ENCODE measurements at regions not wholly inside any gene's neighbourhood (a gene's known extent, or its start where the extent isn't known, plus 50 kb on each side); places are given as distances from the start of the nearest gene placed in this dataset.

DNA sequence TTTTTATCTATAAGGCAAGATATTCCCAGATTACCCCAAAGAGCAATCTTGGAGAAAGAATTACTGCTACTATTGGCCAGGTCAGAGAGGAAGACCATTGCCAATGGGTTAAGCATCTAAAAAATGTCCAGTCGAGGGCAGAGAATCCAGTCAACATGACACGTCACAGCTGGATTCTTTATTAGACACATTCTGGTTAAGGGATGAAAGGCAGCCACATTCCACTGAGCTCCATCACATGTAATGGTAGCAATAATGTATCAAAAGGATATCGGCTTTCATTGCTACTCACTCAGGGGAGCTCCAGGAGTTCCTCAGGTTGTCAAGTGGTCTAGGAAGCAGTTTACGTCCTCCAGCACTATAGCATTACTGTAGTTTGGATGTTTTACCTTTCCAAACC lies 421.1 kb downstream of the PLOD2 start:
- ATAC-seq (no peak), DNase-seq (ENCODE audit: low spot score in 2 of 2) (no peak)
- Mint-ChIP-seq H3K4me1 (no peaks in the 10 kb centered on the region), H3K27ac (no peak overlapping the region), H3K4me3 (no peak overlapping the region), H3K36me3 (no peaks in the 10 kb centered on the region), H3K9me3 (peaks cover 5% of the 10 kb centered on the region)

DNA sequence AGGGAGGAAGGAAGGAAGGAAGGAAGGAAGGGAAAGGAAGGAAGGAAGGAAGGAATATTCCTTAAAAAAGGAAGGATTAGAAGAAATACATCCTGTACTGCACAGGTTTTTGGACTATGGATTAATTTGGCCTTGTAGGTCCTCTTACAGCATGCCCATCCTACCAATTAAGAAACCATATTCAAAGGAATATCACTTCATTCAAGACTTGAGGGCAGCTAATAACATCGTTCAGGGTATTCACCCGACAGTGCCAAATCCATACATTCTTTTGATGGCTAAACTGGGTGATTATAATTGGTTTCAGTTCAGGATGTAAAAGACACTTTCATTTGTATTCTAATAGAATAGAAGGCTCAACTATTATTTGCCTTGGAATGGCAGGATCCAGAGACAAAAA lies 410.3 kb downstream of the PLOD2 start:
- Mint-ChIP-seq H3K4me1 (no peaks in the 10 kb centered on the region), H3K36me3 (no peaks in the 10 kb centered on the region), H3K4me3 (no peak overlapping the region), H3K27ac (no peak overlapping the region), H3K9me3 (peaks cover 15% of the 10 kb centered on the region)
- ATAC-seq (no peak), DNase-seq (ENCODE audit: low spot score in 2 of 2) (no peak)

DNA sequence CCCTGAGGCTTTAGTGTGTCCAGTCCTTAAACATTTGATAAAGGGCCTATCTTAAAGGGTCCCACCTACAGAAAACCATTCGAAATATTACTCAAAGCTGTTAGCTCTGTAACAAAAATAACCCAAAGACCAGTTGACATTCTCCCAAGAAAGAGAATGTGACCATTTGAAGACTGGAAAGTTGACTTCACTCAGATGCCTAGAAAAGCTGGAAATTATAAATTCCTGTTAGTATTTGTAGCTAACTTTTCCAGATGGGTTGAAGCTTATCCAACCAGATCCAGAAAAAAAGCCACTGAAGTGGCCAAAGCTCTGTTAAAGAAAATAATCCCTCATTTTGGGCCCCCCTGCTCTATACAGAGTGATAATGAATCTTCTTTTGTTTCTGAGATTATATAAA lies 408.4 kb downstream of the PLOD2 start:
- ATAC-seq = no peak
- Mint-ChIP-seq H3K9me3 (peaks cover 14% of the 10 kb centered on the region), H3K4me1 (no peaks in the 10 kb centered on the region)

DNA sequence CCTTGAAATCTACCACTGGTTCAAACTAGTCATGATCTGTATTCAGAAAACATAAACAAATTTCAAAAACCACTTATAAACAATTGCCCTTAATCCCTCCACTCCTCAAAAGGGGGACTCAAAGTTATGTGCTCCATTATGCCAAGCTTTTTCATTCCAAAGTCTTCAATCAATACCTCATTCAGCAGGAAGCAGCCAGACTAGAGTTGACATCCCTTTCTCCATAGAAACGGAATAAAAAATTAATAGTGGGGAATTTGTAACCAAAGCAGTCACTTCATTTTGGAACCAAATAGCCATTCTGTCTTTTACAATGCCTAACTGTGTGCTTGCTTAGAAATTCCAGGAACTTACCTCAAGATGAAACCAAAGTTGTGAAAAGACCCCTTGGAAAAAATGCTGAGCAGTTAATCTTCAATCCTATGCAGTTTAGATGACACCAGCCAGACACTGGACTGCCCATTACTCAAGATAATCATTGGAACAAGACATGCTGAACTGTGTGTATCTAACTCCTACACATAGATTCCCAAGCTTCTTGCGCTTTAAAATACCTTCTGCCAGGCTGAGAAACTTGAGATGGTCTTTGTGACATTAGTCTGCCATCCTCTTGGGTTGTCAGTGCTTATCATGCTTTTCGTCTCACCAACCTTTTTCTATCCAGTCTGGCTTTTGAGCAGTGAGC lies 406.2 kb downstream of the PLOD2 start:
- Mint-ChIP-seq H3K4me1 (no peaks in the 10 kb centered on the region), H3K9me3 (peaks cover 13% of the 10 kb centered on the region)

More for the DNA sequence above, 408.4 kb downstream of the PLOD2 start:
- H3K36me3 Mint-ChIP-seq = no peaks in the 10 kb centered on the region
- H3K27ac Mint-ChIP-seq = no peak overlapping the region
- H3K4me3 Mint-ChIP-seq = no peak overlapping the region
- DNase-seq (ENCODE audit: low spot score in 2 of 2) = no peak

DNA sequence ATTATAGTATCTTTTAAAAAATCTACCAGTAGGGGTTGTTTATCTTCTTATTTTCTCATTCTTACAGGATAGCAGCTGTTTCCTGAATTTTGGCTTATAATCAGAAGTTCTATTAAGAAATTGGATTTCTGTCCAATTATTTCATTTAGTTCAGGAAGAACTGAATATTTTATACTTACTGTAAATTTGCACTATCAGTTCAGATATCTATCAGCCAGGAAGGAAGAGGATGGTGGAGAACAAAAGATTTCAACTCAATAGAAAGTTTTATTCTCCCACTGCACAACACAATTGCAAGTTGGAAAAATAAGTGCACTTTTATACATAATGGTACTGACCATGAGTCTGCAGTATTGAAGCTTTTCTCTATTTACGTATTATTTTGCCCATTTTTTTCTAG lies 400.9 kb downstream of the PLOD2 start:
- Mint-ChIP-seq H3K4me3 (no peak overlapping the region), H3K36me3 (no peaks in the 10 kb centered on the region), H3K4me1 (no peaks in the 10 kb centered on the region), H3K9me3 (peaks cover 10% of the 10 kb centered on the region), H3K27ac (no peak overlapping the region)
- DNase-seq (ENCODE audit: low spot score in 2 of 2) (no peak), ATAC-seq (no peak)

More for the DNA sequence above, 406.2 kb downstream of the PLOD2 start:
- Mint-ChIP-seq H3K4me3 (no peak overlapping the region), H3K36me3 (no peaks in the 10 kb centered on the region), H3K27ac (no peak overlapping the region)
- DNase-seq (ENCODE audit: low spot score in 2 of 2) = no peak
- no peak for ATAC-seq

DNA sequence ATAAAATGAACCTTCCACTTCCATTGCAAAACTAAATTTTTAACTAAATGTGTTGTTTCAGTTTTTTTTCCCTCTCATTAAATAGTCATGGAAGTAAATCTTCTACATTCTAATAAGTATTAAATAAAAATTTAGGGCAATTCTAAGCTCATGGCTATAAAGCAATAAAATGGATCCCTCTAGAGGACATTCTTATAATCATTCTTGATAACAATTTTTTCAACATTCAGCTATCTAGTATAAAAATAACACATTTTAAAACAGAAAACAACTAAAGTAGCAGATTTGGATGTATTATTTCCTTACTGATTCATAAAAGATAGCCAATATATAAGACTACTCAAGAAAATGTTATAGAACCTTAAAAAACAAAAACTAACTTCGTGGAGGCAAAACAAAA lies 393.1 kb downstream of the PLOD2 start:
- no peak for ATAC-seq
- Mint-ChIP-seq H3K36me3 (no peaks in the 10 kb centered on the region), H3K4me3 (no peak overlapping the region), H3K4me1 (no peaks in the 10 kb centered on the region), H3K27ac (no peak overlapping the region), H3K9me3 (peaks cover 7% of the 10 kb centered on the region)
- no peak for DNase-seq (ENCODE audit: low spot score in 2 of 2)

DNA sequence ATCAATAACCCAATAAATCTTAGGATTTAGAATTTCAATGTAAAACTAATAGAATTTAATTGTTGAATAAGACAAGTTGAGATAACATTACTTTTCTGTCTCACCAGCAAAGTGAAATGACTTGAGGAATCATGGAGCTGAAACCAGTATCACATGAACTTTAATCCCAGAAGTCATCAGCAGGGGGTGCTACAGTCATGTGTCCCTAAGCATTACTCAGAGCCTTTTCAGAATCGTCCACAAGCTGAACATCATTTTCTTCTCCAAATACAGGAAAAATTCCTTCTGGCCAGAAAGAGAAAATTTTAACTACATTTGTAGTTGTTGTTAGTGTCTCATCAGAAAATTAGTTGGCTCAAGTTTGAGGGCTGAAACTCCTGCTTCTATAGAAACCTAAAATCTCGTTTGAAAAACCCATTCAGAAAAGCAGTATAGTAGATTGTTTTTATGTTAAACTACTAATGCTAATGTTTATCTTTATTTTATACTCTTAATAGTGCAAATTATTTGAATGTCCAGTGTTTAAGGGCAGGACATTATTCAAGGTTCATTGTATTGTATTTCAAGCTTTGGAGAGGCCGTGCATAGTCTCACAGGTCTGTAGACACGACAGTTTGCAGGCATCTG lies 384.1 kb downstream of the PLOD2 start:
- DNase-seq (ENCODE audit: low spot score in 2 of 2) (no peak), ATAC-seq (no peak)
- Mint-ChIP-seq H3K36me3 (no peaks in the 10 kb centered on the region), H3K27ac (no peak overlapping the region), H3K4me3 (no peak overlapping the region), H3K9me3 (peaks cover 14% of the 10 kb centered on the region), H3K4me1 (no peaks in the 10 kb centered on the region)

DNA sequence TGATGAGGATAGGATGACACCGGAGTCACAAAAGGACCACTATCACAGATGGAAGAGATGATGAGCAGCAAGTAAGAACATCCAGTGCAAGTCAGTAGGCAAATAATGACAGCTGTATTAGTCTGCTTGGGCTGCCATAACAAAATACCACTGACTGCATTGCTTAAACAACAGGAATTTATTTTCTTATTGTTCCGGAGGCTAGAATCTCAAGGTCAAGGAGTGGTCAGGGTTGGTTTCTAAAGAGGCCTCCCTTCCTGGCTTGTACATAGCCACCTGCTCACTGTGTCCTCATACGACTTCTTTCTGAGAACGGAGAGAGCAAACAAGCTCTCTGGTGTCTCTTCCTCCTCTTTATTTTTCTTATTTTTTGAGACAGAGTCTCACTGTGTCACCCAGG lies 380.7 kb downstream of the PLOD2 start:
- Mint-ChIP-seq H3K4me1 (no peaks in the 10 kb centered on the region), H3K36me3 (no peaks in the 10 kb centered on the region), H3K9me3 (peaks cover 14% of the 10 kb centered on the region), H3K27ac (no peak overlapping the region), H3K4me3 (no peak overlapping the region)
- ATAC-seq (no peak), DNase-seq (ENCODE audit: low spot score in 2 of 2) (no peak)

DNA sequence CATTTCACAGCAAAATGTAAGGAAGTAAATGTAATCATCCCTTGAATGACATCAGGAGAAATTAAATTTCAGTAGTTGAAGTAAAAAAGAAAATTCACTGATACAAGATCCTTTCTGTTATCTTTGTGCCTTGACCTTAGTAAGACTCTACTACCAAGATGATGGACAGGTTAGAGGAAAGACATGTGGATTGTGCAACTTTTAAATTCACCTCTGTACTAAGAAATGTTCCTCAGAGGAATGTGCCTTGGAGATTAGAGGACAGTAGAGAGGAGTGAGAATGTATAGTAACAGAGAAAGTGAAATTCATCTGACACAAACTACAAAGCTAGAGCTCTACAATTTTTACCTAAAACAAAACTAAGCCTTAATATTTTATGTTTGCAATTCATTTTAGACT lies 375.3 kb downstream of the PLOD2 start:
- DNase-seq (ENCODE audit: low spot score in 2 of 2) (no peak), ATAC-seq (no peak)
- Mint-ChIP-seq H3K4me1 (no peaks in the 10 kb centered on the region), H3K27ac (no peak overlapping the region), H3K9me3 (peaks cover 19% of the 10 kb centered on the region), H3K4me3 (no peak overlapping the region), H3K36me3 (no peaks in the 10 kb centered on the region)

DNA sequence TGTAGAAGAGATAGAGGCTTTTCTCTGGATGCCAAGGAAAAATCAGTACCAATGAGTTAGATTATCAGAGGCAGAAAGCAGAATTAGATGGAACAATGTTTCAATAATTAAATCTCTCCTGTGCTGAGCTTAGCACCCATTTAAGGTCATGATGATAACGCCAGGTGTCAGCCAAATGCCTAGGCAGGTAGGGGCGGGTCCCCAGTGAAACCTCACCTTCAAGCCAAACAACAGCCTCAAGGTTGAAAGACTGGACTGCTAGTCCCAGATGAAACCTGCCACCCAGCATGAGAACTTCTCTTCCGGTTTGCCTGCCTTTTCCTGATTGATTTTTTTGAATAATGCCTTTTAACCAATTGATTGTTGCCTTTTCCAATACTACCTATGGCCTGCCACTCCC lies 363.0 kb downstream of the PLOD2 start:
- no peak overlapping the region for H3K27ac Mint-ChIP-seq
- no peak overlapping the region for H3K4me3 Mint-ChIP-seq
- no peaks in the 10 kb centered on the region for H3K36me3 Mint-ChIP-seq
- no peaks in the 10 kb centered on the region for H3K4me1 Mint-ChIP-seq
- ATAC-seq (no peak), DNase-seq (ENCODE audit: low spot score in 2 of 2) (no peak)
- peaks cover 15% of the 10 kb centered on the region for H3K9me3 Mint-ChIP-seq

DNA sequence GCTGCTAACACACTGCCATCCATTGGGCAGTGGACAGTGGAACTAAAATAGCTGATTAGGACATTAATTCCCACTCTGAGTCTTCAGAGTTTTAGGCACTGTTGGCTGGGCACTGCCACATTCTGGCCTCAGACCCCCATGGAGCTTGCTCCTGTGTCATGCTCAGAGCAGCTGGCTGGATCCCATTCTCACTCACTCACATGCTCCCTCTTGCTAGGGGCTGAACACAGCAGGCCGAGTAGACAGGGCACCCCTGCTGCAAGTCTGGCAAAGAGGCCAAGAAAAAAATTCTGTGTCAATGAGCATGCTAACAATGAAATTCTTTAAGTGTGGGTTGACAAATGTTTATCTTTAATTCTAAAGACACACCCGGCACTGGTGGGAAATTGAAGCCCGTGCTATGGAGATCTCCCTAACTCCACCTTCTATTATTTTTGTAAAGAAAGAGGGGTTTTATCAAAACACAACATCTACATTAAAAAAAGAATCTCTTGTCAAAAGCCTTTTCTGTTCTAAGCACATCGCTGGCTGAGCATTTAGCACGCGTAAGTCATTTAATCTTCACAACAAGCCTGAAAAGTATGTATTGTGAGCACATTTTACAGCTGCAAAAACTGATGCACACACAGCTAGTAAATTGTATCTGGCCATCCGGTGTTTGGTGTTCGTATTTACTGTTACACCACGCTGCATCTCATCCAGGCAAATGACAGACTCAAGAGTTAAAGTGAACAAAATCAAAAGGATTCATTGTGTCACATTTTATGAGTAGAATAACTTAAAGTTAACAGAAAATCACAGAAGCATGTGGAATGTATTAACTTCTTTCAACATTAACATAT lies 362.1 kb downstream of the PLOD2 start:
- H3K4me1 Mint-ChIP-seq = no peaks in the 10 kb centered on the region
- DNase-seq (ENCODE audit: low spot score in 2 of 2) (no peak), ATAC-seq (peak; percentile 44)
- H3K9me3 Mint-ChIP-seq = peaks cover 11% of the 10 kb centered on the region
- H3K36me3 Mint-ChIP-seq = no peaks in the 10 kb centered on the region
- no peak overlapping the region for H3K4me3 Mint-ChIP-seq
- no peak overlapping the region for H3K27ac Mint-ChIP-seq

DNA sequence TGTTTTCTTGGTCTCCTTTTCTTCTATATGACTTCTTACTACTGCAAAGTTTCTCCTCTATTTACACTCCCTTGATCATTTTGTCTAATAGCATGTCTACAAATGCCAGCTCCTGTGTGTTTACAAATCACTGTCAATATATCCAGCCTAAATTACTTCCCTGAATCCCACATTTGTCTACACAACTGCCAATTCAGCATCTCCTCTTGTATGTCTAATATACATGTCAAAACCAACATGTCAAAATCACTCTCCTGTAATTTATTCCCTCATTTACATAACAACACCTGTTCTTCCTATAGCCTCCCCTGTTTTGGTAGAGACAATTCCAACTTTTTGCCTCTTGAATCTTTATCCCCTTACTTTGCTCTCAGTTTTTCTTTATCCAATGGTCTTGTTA lies 359.3 kb downstream of the PLOD2 start:
- DNase-seq (ENCODE audit: low spot score in 2 of 2) (no peak), ATAC-seq (no peak)
- Mint-ChIP-seq H3K27ac (no peak overlapping the region), H3K4me1 (no peaks in the 10 kb centered on the region), H3K36me3 (no peaks in the 10 kb centered on the region), H3K9me3 (peaks cover 11% of the 10 kb centered on the region), H3K4me3 (no peak overlapping the region)

DNA sequence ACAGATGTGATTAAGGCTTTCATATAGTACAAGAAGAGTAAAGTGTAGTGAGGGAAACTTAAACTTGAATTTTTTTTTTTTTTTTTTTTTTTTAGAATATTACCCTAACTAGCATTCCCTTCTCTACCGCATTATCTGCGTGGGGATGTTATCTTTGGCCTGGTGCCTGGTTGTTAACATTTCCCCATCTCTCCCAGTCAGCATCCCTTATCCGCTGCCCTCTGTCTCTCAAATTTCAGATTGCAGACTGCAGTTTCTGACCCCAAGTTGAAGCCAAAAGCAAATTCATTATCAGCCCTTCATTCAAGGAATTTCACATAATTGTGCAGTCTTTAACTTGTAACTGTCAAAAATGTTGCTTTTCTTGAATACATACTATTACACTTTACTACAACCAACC lies 353.0 kb downstream of the PLOD2 start:
- H3K27ac Mint-ChIP-seq = no peak overlapping the region
- H3K4me1 Mint-ChIP-seq = no peaks in the 10 kb centered on the region
- H3K4me3 Mint-ChIP-seq = no peak overlapping the region
- no peak for DNase-seq (ENCODE audit: low spot score in 2 of 2)
- H3K9me3 Mint-ChIP-seq = peaks cover 10% of the 10 kb centered on the region
- ATAC-seq = no peak
- no peaks in the 10 kb centered on the region for H3K36me3 Mint-ChIP-seq

DNA sequence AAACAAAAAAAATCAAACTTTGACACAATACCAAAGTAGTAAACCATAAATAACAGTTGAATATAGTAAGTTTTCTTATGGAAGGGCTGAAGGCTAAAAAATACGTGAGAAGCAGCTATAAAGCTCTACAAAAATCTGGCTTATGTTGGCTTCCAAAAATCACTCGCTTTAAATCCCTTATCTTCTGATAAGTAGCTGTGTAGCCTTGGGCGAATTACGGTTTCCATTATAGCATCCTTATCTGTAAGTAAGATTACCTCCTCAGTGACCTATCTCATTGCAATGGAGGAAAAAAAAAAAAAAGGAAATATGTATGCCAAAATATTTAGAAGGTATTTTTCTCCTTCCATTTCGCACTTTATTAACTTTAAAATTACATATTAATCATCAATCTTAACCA lies 348.6 kb downstream of the PLOD2 start:
- no peak for DNase-seq (ENCODE audit: low spot score in 2 of 2)
- Mint-ChIP-seq H3K4me1 (no peaks in the 10 kb centered on the region), H3K27ac (no peak overlapping the region), H3K36me3 (no peaks in the 10 kb centered on the region), H3K4me3 (no peak overlapping the region), H3K9me3 (peaks cover 17% of the 10 kb centered on the region)
- no peak for ATAC-seq

DNA sequence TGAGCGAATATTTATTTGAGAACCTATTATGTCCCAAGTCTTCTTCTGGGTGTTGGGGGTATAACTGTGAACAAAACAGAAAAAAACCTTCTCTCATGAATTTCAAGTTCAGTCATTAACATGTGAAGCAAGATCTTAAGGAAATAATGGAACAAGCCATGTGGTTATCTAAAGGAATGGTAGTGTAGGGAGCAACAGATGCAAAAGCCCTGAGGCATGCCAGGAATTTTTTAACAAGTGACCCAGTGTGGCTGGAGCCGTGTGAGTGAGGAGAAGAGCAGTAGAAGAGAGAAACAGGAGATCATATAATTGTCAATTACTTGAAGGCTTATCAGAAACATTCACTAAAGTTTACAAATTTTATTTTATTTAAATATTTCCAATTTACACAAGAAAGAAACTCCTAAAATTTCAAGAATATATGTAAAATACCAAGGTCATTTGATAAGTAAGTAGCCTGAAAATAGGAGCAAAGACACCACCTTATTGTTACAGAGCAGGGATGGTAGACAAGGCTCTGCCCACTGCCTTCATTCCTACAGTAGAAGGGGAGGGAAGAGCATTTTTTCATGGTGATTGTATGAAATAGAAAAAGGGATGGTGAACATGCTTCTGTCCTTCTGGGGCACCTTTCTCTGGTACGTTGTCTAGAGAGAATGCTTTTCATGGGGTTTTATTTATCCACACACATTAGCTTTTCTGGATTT lies 345.1 kb downstream of the PLOD2 start:
- no peak overlapping the region for H3K4me3 Mint-ChIP-seq

More for the DNA sequence above, 345.1 kb downstream of the PLOD2 start:
- DNase-seq (ENCODE audit: low spot score in 2 of 2) (no peak), ATAC-seq (no peak)
- Mint-ChIP-seq H3K27ac (no peak overlapping the region), H3K36me3 (no peaks in the 10 kb centered on the region), H3K4me1 (no peaks in the 10 kb centered on the region), H3K9me3 (peaks cover 10% of the 10 kb centered on the region)

Measured in stimulated activated effector memory CD8-positive, alpha-beta T cell treated with anti-CD3 and anti-CD28 coated beads, Interleukin-12 subunit alpha, Interleukin-12 subunit beta, amount 100 ng/mL, for 72 hours (primary cell).